HG02642 (cell line): ENCODE measurements at regions not wholly inside any gene's neighbourhood (a gene's known extent, or its start where the extent isn't known, plus 50 kb on each side); places are given as distances from the start of the nearest gene placed in this dataset.

Experiments used
- ATAC-seq: cut with Tn5 transposase; IDR thresholded peaks from one replicate; pipeline ENCODE4 v1.9.1; 2021; ENCODE audit warnings: mild to moderate bottlenecking; ENCODE audit not compliant: unreplicated experiment, poor library complexity

DNA sequence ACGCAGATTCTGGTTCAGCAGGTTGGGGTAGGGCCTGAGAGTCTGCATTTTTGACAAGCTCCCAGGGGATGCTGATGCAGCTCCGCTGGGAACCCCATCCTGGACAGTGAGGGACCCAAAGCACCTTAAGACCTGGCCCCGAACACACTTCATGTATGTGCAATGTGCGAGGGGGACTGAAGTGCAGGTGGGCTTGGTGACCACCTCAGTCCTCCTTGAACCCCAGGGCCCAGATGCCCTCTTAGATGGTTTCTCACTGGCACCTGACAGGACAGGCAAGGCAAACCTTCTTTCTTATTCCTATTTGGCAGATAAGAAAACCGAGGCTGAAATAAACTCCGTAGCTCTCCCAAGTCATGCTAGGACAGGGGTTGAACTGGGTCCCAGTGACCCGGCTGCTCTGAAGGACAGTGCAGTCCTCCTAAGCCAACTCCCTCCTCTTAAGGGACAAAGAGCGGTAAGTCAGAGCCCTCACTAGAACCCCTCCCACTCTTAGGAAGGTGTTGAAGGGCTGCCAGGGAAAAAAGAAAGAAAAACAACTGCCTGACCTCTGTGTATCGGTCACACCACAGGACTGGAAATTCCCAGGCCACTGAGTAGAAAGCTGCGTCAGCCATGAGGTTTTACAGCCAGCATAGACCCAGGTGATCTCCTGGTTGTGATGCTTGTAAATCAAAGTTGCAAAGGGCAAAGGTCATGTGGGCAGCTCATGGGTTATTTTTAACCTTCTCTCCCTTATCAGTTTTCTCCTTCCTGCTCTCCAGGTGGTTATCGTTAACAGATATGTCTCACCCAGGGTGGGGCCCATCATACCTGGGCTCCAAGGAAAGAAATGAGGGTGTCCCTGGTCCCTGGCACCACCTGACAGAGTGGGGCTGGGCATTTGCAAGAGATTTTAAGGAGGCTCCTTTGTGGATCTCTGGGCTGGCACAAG lies 90.9 kb upstream of the SMNDC1 start:
- ATAC-seq: peak; percentile 91

DNA sequence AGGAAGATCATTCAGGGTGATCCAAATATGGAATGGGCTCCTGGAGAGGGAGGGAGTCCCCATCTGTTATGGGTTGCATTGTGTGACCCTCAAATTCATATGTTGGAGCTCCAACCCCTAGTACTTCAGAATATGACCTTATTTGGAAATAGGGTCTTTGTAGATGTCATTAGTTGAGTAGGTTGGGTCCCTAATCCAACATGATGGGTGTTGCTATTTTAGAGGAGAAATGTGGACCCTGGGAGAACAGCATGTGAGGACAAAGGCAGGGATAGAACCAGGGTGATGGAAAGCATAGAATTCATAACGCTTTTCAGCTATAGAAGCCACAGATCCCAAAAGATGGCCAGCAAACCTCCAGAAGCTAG lies 91.5 kb upstream of the SMNDC1 start:
- ATAC-seq: no peak

GRCh38 chr10:110397856-110398255 lies 93.1 kb upstream of the SMNDC1 start:
- no peak for ATAC-seq

GRCh38 chr10:110398419-110399105 lies 93.8 kb upstream of the SMNDC1 start:
- no peak for ATAC-seq

GRCh38 chr10:110399106-110399964 lies 94.6 kb upstream of the SMNDC1 start:
- ATAC-seq: no peak

DNA sequence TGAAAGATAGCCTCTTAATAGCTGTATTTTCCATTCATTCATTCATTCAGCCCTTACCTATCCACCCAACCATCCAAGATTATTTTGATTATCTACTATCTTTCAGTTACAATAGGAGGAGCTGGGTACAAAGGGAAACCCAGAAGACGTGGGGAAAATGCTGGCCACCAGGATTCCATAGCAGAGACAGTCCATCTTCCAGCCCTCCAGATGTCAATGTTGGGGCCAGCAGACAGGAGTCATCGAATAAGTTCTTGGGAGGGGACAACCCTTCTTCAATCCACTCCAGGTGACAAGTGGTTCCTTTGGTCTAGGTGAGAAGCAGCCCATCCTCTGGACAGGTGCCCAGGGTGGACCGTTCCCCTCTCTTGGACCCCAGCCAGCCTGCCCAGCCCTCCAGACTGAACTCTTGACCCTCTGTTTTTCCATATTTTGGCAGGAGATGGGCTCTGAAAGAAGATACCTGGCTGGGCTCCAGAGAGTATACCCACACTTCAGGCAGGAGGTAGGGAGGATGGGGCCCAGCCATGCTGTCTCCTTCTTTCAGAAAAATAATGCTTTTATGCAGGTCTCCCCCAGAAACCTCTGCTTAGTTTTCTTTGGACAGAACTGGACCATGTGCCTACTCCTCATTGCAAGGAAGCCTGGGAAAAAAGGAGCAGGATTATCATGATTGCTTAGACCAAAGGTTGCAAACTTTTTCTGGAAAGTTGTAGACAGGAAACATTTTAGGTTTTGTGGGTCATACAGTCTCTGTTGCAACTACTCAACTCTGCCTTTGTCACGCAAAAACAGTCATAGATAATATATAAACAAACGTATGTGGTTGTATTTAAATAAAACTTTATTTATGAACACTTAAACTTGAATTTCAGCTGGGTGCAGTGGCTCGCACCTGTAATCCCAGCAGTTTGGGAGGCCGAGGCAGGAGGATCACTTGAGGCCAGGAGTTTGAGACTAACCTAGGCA lies 95.5 kb upstream of the SMNDC1 start:
- no peak for ATAC-seq

- ATAC-seq: no peak
Observed at GRCh38 chr10:110401401-110402076, 96.2 kb upstream of the DUSP5 start.

DNA sequence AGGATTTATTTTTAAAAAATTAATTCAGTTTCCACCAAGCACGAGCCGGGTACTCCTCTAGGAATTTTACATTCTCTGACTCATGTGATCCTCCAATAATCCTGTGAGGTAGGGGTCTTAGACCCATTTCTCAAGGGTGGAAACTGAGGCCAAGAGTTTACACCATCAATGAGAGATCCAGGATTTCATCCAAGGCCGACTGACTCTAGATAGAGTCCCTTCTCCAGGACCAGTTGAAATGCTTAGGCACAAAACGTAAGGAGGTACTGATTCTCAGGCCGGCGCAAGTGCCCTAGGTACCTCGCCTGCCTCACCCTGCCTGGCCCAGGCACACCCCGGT lies 95.7 kb upstream of the DUSP5 start:
- no peak for ATAC-seq

GRCh38 chr10:110403593-110403992 lies 94.1 kb upstream of the DUSP5 start:
- ATAC-seq: no peak

GRCh38 chr10:110404413-110404812 lies 93.3 kb upstream of the DUSP5 start:
- ATAC-seq: no peak

GRCh38 chr10:110404825-110405224 lies 92.9 kb upstream of the DUSP5 start:
- ATAC-seq: no peak

DNA sequence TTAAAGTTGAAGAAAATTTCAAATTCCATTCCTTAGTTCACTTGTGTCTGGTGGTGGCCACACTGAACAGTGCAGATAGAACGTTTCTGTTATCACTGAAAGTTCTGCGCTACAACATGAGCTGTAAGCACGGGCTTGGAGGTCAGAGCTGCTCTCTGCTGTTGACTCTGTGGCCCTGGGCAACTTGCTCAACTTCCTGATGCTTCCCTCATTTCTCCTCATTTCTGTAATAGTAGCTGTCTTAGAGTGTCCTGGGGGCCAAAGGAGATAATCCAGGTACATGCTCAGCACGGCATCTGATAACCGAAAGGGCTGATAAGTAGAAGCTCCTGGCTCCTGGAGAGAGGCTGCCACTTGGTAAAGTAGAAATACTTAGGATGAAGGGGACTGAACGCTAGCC lies 92.3 kb upstream of the DUSP5 start:
- ATAC-seq: no peak

- no peak for ATAC-seq
Observed at GRCh38 chr10:110407301-110408170, 90.2 kb upstream of the DUSP5 start.

GRCh38 chr10:110408203-110408871 lies 89.4 kb upstream of the DUSP5 start:
- ATAC-seq: no peak

DNA sequence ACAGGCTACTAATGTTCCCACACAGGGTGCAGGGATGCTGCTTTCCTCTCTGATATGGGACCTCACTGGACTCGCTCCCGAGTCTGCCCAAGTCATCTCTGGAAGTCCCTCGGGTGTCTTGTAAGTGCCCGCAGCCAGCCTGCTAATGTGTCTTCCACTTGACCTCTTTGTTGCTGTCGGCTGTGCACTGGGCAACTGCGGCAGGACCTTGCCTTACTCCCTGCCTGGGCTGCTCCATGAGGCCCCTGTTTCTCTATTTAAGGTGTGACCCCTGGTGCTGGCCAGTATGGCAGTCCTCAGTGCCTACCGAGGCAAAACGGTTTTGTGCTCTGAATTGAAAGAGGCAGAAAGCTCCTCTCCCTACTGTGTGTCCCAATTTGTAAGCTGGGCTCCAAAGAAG lies 88.8 kb upstream of the DUSP5 start:
- no peak for ATAC-seq

DNA sequence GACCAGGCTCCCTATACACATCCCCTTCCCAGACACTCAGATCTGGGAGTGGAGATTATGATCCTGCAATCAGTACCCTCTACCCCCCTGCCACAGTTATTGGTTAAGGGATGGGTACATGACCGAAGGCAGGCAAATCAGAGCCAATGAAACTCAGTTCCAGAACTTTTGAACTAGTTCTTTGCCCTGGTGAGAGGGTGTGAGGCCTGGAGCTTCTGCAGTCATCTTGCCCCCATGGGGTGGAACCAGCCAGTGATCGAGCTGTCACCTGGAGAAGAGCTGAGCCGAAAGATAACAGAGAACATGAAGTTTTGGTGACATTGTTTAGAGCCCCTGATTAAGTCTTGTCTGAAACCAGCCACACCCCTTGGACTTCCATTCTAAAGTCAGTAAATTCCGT lies 88.2 kb upstream of the DUSP5 start:
- no peak for ATAC-seq

- ATAC-seq: peak; percentile 35
Observed at GRCh38 chr10:110409926-110410325, 87.8 kb upstream of the DUSP5 start.
